Adipocyte (in vitro differentiated cells): ENCODE measurements at regions not wholly inside any gene's neighbourhood (a gene's known extent, or its start where the extent isn't known, plus 50 kb on each side); places are given as distances from the start of the nearest gene placed in this dataset.
A peak's percentile ranks its signal among the peaks of the same experiment; 100 is the strongest.

ENCODE experiments used
- DNase-seq: peaks from one replicate; pipeline ENCODE4 v3.0.0-alpha.2; 2015; ENCODE audit warnings: low read depth
- H3K27me3 ChIP-seq: replicated peaks from 2 replicates; pipeline ENCODE4 v1.7.0; 2013; ENCODE audit warnings: mild to moderate bottlenecking, low read length, moderate library complexity; ENCODE audit not compliant: control insufficient read depth, insufficient read depth
- H3K36me3 ChIP-seq: 2 replicates; pipeline ENCODE4 v1.7.0; 2013; ENCODE audit warnings: low read length, mild to moderate bottlenecking, moderate library complexity; ENCODE audit not compliant: control insufficient read depth, insufficient read depth, severe bottlenecking
- H3K4me1 ChIP-seq: 2 replicates; pipeline ENCODE4 v1.7.0; 2013; ENCODE audit warnings: mild to moderate bottlenecking, low read length, moderate library complexity; ENCODE audit not compliant: control insufficient read depth, insufficient read depth
- H3K4me3 ChIP-seq: 2 replicates; pipeline ENCODE4 v1.7.0; 2013; ENCODE audit warnings: mild to moderate bottlenecking, low read length, moderate library complexity
- H3K9ac ChIP-seq: 2 replicates; pipeline ENCODE4 v1.7.0; 2013; ENCODE audit warnings: mild to moderate bottlenecking, low read length, moderate library complexity
- H3K9me3 ChIP-seq: 2 replicates; pipeline ENCODE4 v1.7.0; 2013; ENCODE audit warnings: mild to moderate bottlenecking, low read length, moderate library complexity; ENCODE audit not compliant: control insufficient read depth

DNA sequence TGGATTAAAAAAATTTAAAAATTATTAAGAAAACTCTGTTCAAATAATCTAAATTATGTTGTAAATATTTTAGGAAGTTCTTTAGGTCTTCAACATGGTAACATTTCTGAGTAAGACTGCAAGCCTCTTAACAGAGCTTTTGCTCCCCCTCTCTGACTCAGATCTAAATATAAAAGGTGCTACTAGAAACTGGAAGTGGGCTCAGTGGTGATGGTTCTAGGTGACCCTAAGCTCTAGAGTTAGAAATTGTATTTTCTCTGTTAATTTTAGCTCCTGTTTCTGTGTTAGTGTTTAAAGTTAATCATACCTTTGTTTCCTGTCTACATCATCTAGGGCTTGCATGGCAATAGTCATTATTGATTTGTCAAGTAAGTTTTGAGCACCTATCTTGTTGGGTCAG, 159.9 kb upstream of the MEIS2 start:
- Histone ChIP-seq H3K4me1 (no peaks in the 10 kb centered on the region), H3K9me3 (no peaks in the 10 kb centered on the region), H3K9ac (no peak overlapping the region), H3K27me3 (no peaks in the 10 kb centered on the region), H3K36me3 (no peaks in the 10 kb centered on the region), H3K4me3 (no peak overlapping the region)
- DNase-seq: no peak

DNA sequence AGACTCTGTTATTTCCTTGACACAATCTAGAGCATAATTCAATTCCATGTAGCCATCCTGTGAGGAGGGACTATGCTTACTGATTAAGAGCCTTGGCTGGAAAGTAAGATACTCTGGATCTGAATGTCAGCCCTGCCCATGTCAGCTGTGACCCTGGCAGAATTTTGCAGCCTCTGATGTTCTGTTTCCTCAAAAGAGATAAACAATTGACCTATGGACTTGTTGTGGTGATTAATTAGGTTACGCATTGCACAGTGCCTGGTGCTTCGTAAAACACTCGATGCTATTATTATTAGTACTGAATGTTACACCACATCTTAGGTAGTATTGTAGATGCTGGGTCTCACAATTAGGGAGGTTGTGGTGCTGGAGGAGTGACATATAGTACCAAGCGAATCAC, 161.3 kb upstream of the MEIS2 start:
- H3K9ac ChIP-seq: no peak overlapping the region
- no peaks in the 10 kb centered on the region for H3K27me3 ChIP-seq
- no peak for DNase-seq
- H3K36me3 ChIP-seq: no peaks in the 10 kb centered on the region
- H3K9me3 ChIP-seq: no peaks in the 10 kb centered on the region
- H3K4me1 ChIP-seq: no peaks in the 10 kb centered on the region
- H3K4me3 ChIP-seq: no peak overlapping the region

- DNase-seq: no peak
These were observed 162.7 kb upstream of the MEIS2 start for GRCh38 chr15:37262922-37263608.

GRCh38 chr15:37289109-37289765, 188.9 kb upstream of the MEIS2 start:
- Histone ChIP-seq H3K36me3 (no peaks in the 10 kb centered on the region), H3K4me3 (no peak overlapping the region), H3K9ac (no peak overlapping the region), H3K27me3 (no peaks in the 10 kb centered on the region), H3K9me3 (no peaks in the 10 kb centered on the region), H3K4me1 (no peaks in the 10 kb centered on the region)
- DNase-seq: peak; percentile 5

More at GRCh38 chr15:37262922-37263608, 162.7 kb upstream of the MEIS2 start:
- H3K9ac ChIP-seq: no peak overlapping the region
- H3K27me3 ChIP-seq: no peaks in the 10 kb centered on the region
- no peaks in the 10 kb centered on the region for H3K4me1 ChIP-seq
- H3K4me3 ChIP-seq: no peak overlapping the region
- H3K9me3 ChIP-seq: no peaks in the 10 kb centered on the region
- H3K36me3 ChIP-seq: no peaks in the 10 kb centered on the region

GRCh38 chr15:37291920-37292319, 191.6 kb upstream of the MEIS2 start:
- Histone ChIP-seq H3K4me1 (no peaks in the 10 kb centered on the region), H3K27me3 (no peaks in the 10 kb centered on the region), H3K4me3 (no peak overlapping the region), H3K9ac (no peak overlapping the region), H3K36me3 (no peaks in the 10 kb centered on the region), H3K9me3 (no peaks in the 10 kb centered on the region)
- no peak for DNase-seq

GRCh38 chr15:37298271-37298670, 197.9 kb upstream of the MEIS2 start:
- no peak overlapping the region for H3K4me3 ChIP-seq
- no peaks in the 10 kb centered on the region for H3K9me3 ChIP-seq
- H3K9ac ChIP-seq: no peak overlapping the region
- DNase-seq: no peak
- H3K36me3 ChIP-seq: no peaks in the 10 kb centered on the region
- no peaks in the 10 kb centered on the region for H3K4me1 ChIP-seq
- no peaks in the 10 kb centered on the region for H3K27me3 ChIP-seq

DNA sequence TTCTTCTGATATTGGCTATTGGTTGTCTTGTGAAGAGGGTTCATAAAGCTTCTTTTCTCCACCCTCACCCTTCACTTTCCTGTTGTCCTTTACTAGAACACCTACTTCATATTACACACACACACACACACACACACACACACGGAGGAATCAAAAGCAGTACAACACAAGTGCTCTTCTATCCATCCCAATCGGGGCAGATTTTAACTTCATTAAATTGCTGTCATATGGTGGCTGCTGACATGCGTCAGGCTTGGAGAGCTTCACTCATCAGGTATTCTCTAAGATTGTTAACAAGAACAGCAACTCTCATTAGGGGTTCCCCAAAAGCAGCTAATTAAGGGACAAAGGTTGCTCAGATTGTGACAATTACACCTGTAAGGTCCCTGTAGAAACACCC, 239.1 kb upstream of the MEIS2 start:
- no peak overlapping the region for H3K9ac ChIP-seq
- no peaks in the 10 kb centered on the region for H3K9me3 ChIP-seq
- no peak for DNase-seq
- H3K4me3 ChIP-seq: no peak overlapping the region
- no peaks in the 10 kb centered on the region for H3K27me3 ChIP-seq
- no peaks in the 10 kb centered on the region for H3K4me1 ChIP-seq
- H3K36me3 ChIP-seq: no peaks in the 10 kb centered on the region

DNA sequence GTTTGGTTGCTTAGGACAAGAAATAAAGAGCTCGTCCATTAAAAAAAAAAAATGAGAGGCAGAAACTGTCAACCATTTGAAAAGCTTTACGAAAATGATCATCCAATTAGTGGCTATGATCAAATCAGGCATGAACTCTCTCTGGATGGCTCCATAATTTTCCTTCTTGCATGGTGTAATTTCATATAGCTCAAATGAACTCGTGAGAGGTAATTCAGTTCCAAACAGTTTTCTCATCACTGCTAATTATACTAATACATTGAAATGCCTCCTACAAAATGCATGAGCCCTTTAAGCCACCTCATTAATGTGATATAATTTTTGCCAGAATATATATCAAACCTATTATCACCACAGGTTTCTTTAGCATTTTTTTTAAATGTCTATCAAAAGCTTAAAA, 239.5 kb upstream of the MEIS2 start:
- no peak overlapping the region for H3K9ac ChIP-seq
- no peaks in the 10 kb centered on the region for H3K4me1 ChIP-seq
- H3K27me3 ChIP-seq: no peaks in the 10 kb centered on the region
- no peaks in the 10 kb centered on the region for H3K36me3 ChIP-seq
- no peaks in the 10 kb centered on the region for H3K9me3 ChIP-seq
- H3K4me3 ChIP-seq: no peak overlapping the region
- no peak for DNase-seq

DNA sequence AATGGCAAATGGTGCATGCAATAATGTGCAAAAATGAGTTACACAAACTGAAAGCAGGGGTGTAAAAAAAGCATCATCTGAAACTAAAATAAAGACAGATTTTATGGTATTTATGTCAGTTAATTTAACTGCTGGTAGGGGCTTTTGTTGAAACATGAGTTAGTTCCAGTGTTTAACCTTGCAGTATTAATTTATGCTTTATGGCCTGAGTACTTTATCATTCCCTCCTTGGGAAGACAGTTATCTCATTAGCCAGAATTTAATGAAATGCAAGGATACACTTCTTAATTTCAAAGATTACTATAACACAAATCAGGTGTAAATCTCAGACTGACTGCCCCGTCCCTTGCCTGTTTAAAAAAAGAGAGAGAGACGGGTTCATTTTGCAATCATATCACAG, 240.1 kb upstream of the MEIS2 start:
- Histone ChIP-seq H3K9ac (no peak overlapping the region), H3K9me3 (no peaks in the 10 kb centered on the region), H3K36me3 (no peaks in the 10 kb centered on the region), H3K4me3 (no peak overlapping the region), H3K4me1 (no peaks in the 10 kb centered on the region), H3K27me3 (no peaks in the 10 kb centered on the region)
- no peak for DNase-seq

GRCh38 chr15:37359101-37359892, 258.9 kb upstream of the MEIS2 start:
- no peaks in the 10 kb centered on the region for H3K27me3 ChIP-seq
- no peaks in the 10 kb centered on the region for H3K9me3 ChIP-seq
- H3K4me3 ChIP-seq: no peak overlapping the region
- no peaks in the 10 kb centered on the region for H3K4me1 ChIP-seq
- no peak overlapping the region for H3K9ac ChIP-seq
- DNase-seq: no peak
- no peaks in the 10 kb centered on the region for H3K36me3 ChIP-seq

DNA sequence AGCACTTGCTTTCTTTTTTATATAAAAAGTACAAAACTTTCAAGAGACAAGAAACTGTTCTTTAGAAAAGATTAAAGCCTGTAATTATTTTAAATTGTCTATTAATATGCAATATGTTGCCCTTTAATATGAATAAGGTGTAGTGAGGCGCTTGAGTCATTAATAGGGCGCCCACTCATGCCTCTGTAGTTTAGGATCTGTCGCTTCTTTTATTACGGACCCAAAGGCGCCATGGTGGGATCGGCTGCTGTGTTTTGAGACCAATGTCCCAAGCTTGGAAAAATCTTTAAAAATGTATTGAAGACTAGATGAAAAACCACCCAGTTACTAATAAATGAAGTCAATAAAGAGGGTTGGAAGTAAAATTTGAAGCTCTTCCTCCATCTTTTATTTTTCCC, 259.5 kb upstream of the MEIS2 start:
- no peaks in the 10 kb centered on the region for H3K27me3 ChIP-seq
- DNase-seq: no peak
- H3K4me3 ChIP-seq: no peak overlapping the region
- no peaks in the 10 kb centered on the region for H3K36me3 ChIP-seq
- no peak overlapping the region for H3K9ac ChIP-seq
- no peaks in the 10 kb centered on the region for H3K4me1 ChIP-seq
- H3K9me3 ChIP-seq: no peaks in the 10 kb centered on the region
